Fibroblast of peridontal ligament (primary cell): ENCODE measurements at regions not wholly inside any gene's neighbourhood (a gene's known extent, or its start where the extent isn't known, plus 50 kb on each side); places are given as distances from the start of the nearest gene placed in this dataset.

ENCODE experiments used
- DNase-seq: peaks from one replicate; pipeline ENCODE4 v3.0.0-alpha.2; 2010; ENCODE audit errors: extremely low read depth

DNA sequence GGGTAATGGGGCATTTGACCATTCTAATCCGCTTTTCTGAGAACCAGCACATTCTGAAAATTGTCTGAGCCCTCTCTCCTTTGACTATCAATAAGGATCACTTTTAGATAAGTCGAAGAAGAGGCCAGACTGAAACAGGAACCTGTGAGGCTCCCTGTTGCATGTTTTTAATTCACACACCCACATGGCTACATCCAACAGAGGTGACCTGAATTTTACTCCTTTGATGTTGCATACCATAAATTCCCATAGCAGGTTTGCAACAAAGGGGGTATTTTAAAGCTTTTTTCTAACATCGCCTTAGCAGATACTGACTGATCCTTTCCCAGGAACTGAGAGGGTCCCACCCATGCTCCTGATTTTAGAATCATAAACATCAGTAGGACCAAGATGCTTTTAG is 450.8 kb downstream of the USP25 start:
- no peak for DNase-seq

DNA sequence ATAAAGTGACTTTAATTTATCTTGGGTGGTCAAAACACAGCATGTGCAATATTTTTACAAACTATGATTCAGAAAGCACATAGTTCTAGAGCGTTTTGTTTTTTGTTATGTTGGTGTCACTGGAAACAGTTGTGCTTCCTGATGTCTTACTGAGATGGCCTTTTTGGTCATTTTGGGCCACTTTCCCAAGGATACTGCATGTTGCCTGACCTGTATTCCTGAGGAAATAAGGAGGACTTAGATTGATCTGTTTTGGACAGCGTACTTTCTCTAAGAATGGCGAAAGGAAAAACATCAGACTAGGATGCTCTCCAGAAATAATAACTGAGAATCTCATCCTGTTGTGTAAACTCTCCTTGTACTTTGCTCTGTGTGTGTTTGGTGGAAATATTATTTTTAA is 451.2 kb downstream of the USP25 start:
- DNase-seq = no peak

DNA sequence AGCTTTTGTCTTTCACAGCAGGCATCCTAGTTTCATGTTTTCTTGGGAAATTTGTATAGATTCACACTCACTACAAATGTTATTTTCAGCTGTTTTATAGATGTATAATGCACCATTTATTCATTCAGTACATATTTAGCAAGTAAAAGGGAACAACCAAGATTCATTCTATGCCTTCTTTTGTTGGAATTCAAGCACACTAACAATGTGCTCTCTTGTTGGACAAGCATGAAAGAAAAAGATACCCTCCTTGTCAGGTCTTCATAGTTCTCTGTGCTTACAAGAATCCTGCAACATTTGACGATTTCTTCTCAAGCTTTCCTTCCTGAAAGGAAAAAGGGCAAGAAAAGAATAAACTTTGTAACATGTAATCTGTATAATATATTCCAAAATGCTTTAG is 456.0 kb downstream of the USP25 start:
- no peak for DNase-seq

DNA sequence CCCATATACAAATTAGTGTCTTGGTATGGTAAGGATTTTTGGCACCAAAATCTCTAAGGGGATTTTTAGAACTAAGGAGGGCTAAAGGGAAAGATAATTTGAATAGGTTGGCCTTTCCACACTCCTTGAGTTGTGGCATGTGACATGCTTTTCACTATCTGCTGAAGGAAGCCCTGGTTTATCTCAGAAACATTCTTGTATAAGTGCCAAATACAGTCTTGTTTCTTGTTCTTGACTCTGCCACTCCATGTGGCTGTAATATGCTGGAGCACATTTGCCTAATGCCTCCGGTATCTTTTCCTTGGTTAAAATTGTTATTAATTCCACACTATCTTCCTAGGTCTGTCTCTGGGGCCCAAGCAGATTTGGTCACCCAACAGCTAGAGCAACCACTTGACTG is 457.0 kb downstream of the USP25 start:
- DNase-seq = no peak

DNA sequence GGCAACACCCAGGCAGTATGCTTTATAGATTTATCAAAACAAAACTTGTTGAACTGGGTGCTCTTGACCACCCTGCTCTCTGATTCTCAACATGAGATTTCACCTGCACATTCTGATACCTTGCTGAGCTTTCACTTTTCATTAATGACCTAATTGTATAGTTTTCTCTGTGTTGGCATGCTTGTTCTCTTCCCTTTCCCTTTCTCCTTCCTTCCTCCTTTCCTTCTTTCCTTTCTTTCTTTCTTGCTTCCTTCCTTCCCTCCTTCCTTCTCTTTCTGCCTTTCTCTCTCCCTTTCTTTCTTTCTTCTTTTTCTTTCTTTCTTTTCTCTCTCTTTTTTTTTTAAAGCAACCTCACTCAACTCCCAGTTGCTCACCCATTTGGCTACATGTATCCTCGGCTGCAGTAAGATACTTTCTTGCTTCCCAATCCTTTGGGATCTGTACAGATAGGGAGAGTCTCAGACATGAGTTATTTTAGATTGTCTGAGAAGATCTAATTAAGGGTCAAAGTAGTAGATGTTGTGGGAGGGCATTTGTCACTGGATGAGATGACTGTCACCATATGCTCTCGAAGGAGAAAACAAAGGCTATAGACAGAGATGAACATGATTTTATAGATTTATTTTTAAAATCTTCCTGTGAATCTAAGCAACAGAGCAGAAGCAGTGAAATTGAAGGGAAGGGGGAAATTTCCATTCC is 458.0 kb downstream of the USP25 start:
- DNase-seq = no peak

DNA sequence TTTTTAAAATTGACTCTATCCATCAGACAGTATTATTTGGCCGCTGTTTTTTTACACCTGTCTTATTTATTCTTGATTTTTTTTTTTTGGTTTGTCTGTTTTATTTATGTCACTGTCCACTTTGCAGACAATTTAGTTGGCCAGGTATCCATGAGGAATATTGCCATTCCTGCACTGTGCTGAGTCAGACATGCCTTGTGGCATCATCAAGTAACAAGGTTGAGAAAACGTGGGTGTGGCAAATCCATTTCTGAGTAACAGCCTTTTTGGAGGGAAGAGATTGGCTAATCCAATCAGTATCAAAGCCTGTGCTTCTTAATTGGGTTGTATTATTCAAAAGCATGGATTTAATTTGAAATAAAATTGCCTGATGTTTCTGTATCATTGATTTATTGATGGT is 463.1 kb downstream of the USP25 start:
- peak; percentile 19 for DNase-seq

DNA sequence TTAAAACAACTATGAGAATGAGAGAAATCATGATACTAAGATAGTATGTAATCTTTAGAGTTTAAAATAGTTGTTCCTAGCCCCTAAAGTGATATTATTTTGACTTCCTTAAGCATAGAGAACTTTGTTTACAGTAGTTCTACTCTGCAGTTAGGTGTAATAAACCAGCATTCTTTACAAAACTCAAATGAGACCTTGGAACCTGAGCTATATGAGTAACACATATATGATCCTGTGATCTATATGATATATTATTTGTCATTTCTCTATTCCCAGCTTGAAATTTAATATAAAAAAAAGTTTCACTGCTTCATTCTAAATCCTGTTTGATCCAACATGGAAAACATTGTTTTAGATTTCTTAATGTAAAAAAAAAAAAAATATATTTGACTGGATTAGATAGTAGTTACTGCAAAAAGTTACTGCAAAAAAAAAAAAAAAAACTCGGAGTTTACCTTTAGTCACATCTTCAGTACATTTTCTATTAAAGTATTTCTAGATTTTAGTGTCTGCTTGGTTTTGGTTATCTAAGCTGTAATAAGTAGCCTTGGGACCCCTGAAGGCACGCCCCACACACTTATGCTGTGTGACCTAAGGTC is 463.8 kb downstream of the USP25 start:
- no peak for DNase-seq

DNA sequence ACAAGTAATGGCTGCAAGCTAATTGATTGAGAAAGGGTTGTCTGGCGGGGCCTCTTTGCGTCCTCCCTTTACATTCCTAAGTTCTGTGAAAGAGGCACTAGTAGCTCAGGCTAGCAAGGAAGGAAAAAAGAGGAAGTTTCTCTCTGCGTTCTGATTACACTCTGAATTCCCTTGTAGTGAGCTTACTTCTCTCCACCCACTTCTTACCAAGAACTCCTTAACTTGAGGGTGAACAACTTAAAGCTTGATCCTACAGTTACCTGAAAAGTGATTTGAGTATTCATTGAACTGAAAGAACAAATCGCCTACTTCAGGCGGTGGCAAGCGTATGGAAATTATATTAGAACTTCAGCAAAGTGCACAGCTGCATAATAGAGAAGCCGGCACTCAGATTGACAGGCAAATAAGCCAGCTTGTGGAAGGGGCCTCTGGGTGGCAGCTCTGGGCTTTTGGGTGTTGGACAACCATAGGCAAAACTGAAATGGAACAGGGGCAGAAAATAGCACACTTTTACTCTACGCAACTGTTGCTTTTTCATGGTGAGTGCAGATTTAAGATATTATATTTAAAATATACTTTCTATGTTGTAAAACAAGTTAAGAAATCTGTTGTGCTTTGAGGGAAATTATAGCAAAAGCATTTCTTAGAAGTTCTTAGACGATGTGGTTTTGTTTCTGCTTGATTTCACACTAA is 464.5 kb downstream of the USP25 start:
- peak; percentile 90 for DNase-seq

DNA sequence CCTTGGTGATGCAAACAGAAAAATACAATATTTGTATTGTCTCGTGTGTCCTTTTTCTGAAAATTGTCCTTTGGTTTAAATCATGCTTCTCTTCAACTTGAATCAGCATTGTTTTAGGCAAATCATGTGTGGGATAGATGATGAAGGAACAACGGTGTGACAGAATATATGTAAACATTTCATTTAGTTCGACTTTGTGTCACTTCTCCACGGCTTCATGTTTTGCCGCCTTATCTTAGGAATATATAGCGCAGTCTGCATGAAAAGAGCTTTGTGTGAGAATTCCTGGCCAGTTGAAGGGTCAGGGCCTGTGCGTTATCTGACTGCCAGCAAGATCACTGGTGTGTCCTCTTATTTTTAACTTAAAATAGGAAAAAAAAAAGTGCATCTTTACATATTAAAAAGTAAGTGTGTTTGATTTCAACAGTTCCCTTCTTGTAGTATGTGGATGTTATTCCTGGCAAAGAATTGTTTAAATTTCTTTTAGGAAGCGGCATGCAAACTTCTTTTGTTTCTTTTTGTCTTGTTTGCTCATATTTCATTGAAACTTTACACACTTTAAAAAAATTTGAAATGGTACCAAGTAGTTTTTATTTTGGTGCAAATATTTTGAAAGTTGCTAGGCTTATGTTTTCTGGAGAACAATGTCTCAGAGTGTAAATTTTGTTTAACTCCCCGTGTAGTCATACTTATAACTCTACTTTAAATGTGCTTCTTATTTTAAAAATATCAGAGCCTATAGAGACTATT is 465.2 kb downstream of the USP25 start:
- peak; percentile 55 for DNase-seq

DNA sequence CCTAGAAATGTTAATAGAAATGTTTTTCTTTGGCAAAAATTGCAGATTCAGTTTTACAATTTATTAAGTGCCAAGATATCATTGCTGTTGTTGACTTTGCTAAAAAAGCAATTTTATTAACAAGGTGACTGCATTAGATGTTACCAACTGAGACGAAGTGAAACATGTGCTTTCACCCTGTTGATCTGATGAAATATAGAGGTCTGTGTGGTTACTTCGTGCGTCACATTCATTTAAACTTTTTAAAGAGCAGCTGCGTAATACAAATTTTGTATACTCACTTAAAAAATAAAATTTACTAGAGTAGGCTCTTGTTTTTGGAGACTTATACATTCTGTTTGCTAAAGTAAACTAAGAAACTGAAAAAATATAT is 465.7 kb downstream of the USP25 start:
- peak; percentile 90 for DNase-seq

DNA sequence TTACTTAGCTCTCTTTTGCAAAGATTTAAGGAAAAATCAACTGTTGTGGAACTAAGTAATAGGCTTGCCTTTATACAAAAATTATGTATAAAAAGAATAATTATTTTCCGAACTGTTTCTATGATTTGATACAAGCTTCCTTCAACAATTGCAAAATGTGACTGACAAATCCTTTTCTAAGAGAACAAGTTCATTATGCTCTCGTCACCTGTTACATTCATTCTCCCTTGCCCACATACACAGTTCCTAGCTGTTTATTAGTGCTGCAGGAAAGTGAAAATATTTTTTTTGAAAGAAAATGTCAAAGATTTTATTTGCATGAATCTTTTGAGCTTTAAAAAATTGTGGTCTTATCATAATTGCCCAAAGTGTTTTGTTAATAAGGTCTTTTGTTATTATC is 466.2 kb downstream of the USP25 start:
- peak; percentile 35 for DNase-seq

DNA sequence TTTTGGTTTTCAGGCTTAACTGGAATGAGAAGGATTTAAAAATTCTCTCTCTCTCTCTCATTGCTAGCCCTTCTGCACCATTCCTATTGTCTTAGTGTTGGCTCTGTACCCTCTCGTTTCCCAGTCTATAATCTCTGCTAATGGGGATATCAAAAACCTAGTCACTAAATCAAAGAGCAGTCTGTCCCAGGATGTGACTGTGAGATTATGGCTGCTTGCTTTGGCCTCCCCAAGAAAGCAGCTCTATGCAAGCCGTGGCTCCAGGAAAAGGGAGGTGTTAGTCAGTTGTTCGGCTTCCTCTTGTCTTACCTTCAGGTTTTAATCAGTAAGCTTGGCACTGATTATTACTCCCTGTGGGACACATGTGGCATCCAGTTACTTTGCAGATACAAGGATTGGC is 468.8 kb downstream of the USP25 start:
- no peak for DNase-seq

DNA sequence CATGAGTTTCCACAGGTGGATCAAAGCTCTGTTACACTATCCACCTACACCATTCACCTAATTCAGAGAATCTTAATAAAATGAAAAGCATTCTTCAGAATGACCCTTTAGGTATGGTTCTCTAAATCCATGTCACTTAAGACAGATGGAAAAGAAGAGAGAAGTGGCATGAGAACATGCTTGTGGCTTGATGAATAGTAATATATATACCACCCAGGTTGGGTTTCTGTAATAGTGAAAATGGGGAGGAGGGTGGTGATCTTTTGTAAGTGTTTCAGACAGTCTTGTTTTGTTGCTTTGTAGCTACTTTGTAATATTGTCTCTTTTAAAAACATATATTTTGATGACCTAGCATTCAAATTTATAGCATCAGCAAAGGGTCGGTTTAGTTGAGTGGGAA is 469.8 kb downstream of the USP25 start:
- no peak for DNase-seq

DNA sequence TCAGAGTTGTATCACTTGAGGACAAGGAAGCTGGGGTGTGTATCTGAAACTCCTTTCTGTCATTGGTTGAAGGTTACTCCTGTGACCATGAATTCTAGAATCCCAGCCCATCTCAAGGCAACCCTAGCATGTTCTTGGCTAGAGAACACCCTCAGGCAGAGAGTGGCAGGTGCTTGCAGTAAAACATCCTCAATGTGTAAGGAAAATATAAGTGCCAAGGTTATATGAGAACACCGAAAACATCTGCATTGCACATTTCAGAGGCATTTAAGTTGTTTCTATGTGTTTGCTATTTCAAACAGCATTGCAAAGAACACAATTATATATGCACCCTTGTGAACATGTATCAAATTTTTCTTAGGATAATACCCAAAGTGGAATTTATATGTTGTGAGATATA is 471.9 kb downstream of the USP25 start:
- no peak for DNase-seq

DNA sequence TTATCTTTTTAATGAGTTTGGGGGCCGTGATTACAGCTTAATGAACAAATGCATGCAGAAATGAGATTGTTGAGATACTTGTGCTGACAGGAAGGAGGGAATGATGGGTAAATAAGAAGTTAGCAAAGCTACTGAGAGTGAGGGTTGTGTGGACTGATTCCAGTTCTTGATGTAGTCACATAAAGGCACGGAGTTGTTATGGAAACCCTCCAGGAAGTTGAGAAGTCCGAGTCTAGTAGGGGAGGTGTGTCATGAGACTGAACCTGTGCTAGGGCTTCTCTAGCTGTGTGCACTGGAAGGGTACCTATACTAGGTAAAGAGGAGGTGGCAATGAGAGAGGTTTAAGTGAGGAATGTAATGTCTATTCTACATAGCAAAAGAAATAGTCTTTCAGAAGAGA is 475.7 kb downstream of the USP25 start:
- no peak for DNase-seq

DNA sequence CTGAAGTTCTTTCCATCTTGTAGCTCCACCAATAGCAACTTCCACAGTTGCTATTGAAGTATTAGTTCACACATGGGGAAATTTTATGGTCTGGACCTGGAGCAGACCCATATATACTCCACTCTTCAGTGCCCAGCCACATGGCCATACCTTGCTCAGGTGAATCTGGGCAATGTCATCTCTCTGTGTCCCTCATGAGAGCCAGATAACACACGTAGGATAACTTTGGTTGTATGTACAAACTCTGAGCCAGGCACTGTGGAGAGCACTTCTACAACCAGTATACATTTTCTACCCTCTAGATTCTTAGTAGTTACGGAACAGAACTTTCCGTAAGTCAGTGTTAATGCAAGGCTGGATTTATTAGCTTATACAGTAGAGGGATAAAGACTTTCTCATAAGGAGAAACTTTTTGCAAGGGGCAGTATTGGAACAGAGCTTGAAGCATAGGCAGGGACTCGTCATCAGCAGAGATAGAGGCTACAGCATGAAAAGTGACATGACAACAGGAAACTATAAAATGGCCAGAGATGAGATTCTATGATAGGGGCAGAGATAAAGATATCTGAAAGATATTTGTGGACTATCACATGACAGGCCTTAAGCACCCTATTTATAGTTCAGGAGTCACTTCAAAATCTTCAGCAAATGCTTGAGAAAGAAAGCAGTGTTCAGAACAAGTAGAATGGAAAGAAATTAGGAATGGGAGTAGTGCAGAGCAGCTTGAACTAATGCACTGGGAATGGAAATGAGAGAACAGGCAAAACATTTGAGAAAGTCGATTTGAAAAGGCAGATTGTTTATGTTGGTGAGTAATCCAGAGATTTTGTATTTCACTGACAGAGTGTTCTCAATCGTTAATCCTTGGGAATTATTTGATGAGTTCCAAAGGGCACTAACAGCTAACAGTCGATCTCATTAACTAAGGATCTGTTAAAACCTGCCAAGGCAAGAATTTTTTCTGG is 481.8 kb downstream of the USP25 start:
- DNase-seq = peak; percentile 40

DNA sequence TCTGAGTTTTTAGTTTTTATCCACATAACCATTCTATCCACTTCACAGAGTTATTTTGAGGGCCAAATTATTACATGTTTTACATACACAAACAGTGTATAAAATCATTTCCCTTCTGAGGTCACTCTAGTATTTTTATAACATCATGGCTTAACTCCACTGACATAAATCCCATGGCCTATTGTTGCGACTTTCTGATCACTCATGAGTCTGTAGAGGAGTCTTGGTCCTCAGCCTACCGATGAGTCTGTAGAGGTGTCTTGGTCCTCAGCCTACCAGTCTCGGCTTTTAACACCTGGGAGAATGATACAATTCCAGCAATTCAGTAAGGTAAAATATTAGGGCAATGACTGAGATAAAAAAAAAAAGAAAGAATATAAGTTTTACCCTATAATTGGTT is 483.7 kb downstream of the USP25 start:
- no peak for DNase-seq

DNA sequence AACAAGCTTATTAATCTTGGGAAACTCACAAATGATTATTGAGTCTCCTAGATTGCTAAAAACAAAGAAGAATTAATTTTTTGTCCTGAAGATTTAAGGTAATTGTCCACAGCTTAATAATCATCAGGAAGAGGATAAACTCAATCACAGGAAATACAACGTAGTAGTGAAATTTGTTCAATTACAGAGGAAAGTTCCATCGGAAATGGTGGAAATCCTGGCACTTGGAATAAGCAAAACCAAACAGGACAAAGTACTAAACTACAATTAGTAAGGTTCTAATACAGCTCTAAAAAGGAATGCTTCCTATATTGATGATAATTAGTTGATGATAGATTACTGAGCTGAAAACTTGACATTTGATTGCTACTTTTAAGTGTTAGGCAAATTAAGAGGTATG is 485.4 kb downstream of the USP25 start:
- no peak for DNase-seq

DNA sequence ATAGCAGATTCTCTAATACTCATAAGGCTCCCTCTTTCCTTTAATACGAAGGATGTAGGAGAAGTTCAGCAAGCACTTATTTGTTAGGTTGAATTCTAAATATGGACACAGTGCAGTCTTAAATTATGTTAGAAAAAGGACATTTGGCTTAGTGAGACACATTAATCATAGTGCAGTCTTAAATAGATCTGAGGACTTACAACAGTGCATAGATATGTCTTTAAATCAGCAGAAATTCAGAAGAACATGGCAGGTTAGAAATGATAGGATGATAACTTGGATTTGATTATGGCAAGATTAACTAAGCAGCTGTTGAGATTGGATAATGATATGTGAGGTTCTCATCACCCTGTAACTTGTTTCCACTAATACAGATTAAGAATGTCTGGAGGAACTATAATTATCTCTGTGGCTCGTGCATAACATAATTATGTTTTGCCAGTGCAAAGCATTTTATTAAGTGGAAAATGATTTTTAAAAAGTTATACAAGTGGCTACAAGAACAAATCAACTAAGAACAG is 485.9 kb downstream of the USP25 start:
- no peak for DNase-seq

DNA sequence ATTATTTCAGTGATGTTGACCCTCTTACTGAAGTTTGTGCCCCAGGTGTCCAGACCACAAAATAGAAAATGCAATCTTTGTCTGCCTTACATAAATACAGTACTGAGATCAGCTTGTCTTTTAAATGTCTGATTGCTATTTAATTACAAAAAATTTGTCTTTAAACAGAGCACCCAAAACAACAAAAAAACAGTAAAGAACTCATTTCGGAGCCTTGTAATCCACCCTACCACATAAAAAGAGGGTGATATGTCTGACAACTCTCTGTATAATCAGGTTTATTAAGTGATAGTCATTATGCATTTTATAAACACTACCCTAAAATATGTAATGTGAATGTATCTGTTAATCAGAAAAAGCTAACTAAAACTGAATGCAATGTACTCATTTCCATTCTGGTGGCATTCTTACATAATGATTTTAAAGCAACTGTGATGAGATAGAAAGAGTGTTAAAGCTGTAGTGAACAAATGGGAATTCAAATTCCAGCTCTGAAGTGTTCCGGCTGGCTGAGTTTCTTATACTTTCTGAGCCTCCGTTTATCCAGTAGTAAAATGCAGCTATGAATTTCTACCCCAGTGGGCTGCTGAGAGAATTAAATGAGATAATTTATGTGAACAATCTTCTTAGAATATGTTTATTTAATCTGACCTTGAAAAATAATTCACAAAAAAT is 486.6 kb downstream of the USP25 start:
- DNase-seq = no peak
